ENCODE measurements at regions not wholly inside any gene's neighbourhood (a gene's known extent, or its start where the extent isn't known, plus 50 kb on each side); places are given as distances from the start of the nearest gene placed in this dataset.

- DNase-seq, result peak; percentile 31
These were observed 108.4 kb upstream of the RPS23 start for GRCh38 chr5:82386576-82386975.

GRCh38 chr5:82384034-82384750 is 106.0 kb upstream of the RPS23 start:
- no peak for DNase-seq

- no peak for DNase-seq
These were observed 103.4 kb upstream of the RPS23 start for GRCh38 chr5:82381591-82381990.

GRCh38 chr5:82376307-82376706 is 98.2 kb upstream of the RPS23 start:
- no peak for DNase-seq

- no peak for DNase-seq
These were observed 97.5 kb upstream of the RPS23 start for GRCh38 chr5:82375488-82376244.

- no peak for DNase-seq
These were observed 96.5 kb upstream of the RPS23 start for GRCh38 chr5:82374637-82375036.

- no peak for DNase-seq
These were observed 89.8 kb upstream of the RPS23 start for GRCh38 chr5:82367930-82368329.

- peak; percentile 28 for DNase-seq
These were observed 87.6 kb upstream of the RPS23 start for GRCh38 chr5:82365744-82366228.

- DNase-seq, result peak; percentile 45
These were observed 86.9 kb upstream of the RPS23 start for GRCh38 chr5:82365026-82365425.

GRCh38 chr5:82364497-82364896 is 86.3 kb upstream of the RPS23 start:
- peak; percentile 91 for DNase-seq

GRCh38 chr5:82363524-82363923 is 85.4 kb upstream of the RPS23 start:
- peak; percentile 63 for DNase-seq

GRCh38 chr5:82362636-82363035 is 84.5 kb upstream of the RPS23 start:
- DNase-seq, result no peak

GRCh38 chr5:82360022-82360421 is 81.9 kb upstream of the RPS23 start:
- no peak for DNase-seq

- no peak for DNase-seq
These were observed 81.1 kb upstream of the RPS23 start for GRCh38 chr5:82359272-82359671.

- no peak for DNase-seq
These were observed 80.3 kb upstream of the RPS23 start for GRCh38 chr5:82358457-82358856.

- peak; percentile 89 for DNase-seq
These were observed 78.9 kb upstream of the RPS23 start for GRCh38 chr5:82356808-82357671.

- peak; percentile 13 for DNase-seq
These were observed 77.9 kb upstream of the RPS23 start for GRCh38 chr5:82356021-82356420.

GRCh38 chr5:82355496-82355895 is 77.3 kb upstream of the RPS23 start:
- no peak for DNase-seq

GRCh38 chr5:82355053-82355452 is 76.9 kb upstream of the RPS23 start:
- DNase-seq, result no peak

- DNase-seq, result no peak
These were observed 76.4 kb upstream of the RPS23 start for GRCh38 chr5:82354543-82354942.

GRCh38 chr5:82353522-82353921 is 75.4 kb upstream of the RPS23 start:
- DNase-seq, result no peak

- DNase-seq, result peak; percentile 61
These were observed 74.1 kb upstream of the RPS23 start for GRCh38 chr5:82352146-82352791.

- DNase-seq, result peak; percentile 88
These were observed 73.6 kb upstream of the RPS23 start for GRCh38 chr5:82351754-82352145.
